K562 (cell line): ENCODE measurements at regions not wholly inside any gene's neighbourhood (a gene's known extent, or its start where the extent isn't known, plus 50 kb on each side); places are given as distances from the start of the nearest gene placed in this dataset.

Source experiments
- ATAC-seq: fragments of 200-7000 bp; cut with Tn5 transposase; 3 replicates; pipeline ENCODE4 v1.9.1; 2020; ENCODE audit warnings: moderate library complexity
- BruUV-seq: library from RNA; stranded (reverse); fragments of 400-500 nt; replicated peaks from 2 replicates; lab custom pipeline; 2021; lab: Mats Ljungman, UMichigan
- CTCF ChIA-PET: fragments of 300-600 bp; formaldehyde crosslinking; extraction: SDS; loops from one replicate; lab custom pipeline; 2021; ENCODE audit warnings: low intra/inter-chr PET ratio; lab: Yijun Ruan, JAX
- POLR2A ChIA-PET: fragments of 300-600, 350-650 bp; sonication (Branson Sonifier 250); formaldehyde crosslinking; extraction: SDS; loops from one replicate; lab custom pipeline; 2021; ENCODE audit warnings: antibody characterized with exemption, inconsistent platforms; lab: Yijun Ruan, JAX
- DNase-seq, 4 experiments: peaks; one replicate each; pipeline versions ENCODE4 v3.0.0 to v3.0.0-alpha.2; 2011 to 2018; ENCODE audit warnings: low spot score in 3 of 4, mixed read lengths in 3 of 4; ENCODE audit errors: extremely low read depth in 1 of 4
- FAIRE-seq: peaks from 2 replicates; lab custom pipeline; 2011; peaks lifted over from hg19 to GRCh38; lab: Jason Lieb, UNC
- H2AFZ ChIP-seq: 2 replicates; pipeline ENCODE4 v1.6.0; 2011; ENCODE audit warnings: low read depth, low read length, control low read depth, inconsistent platforms
- H3K27ac ChIP-seq: fragments of 200-600 bp; 3 replicates; pipeline ENCODE4 v1.8.0; 2011; ENCODE audit warnings: low read depth, mild to moderate bottlenecking, control low read depth, inconsistent platforms, low read length, moderate library complexity, mixed read lengths; ENCODE audit errors: extremely low read depth
- H3K27me3 ChIP-seq, 2 experiments: fragments of 300-600 bp in 1 of 2; 2 replicates in 1 of 2; 3 replicates in 1 of 2; pipeline versions ENCODE4 v1.6.0 to v1.8.0; 2011; ENCODE audit warnings: inconsistent platforms in 2 of 2, low read length in 2 of 2, mild to moderate bottlenecking in 1 of 2, mixed read lengths in 1 of 2, moderate library complexity in 1 of 2; ENCODE audit not compliant: control insufficient read depth in 2 of 2, insufficient read depth in 2 of 2
- H3K36me3 ChIP-seq: fragments of 300-600 bp; 3 replicates; pipeline ENCODE4 v1.8.0; 2011; ENCODE audit warnings: mild to moderate bottlenecking, low read length, inconsistent platforms; ENCODE audit not compliant: control insufficient read depth, insufficient read depth
- H3K4me1 ChIP-seq, 2 experiments: fragments of 200-600 bp in 1 of 2; replicated peaks in 1 of 2; 2 replicates in 1 of 2; 3 replicates in 1 of 2; pipeline versions ENCODE4 v1.5.1 to v1.8.0; 2011; ENCODE audit warnings: inconsistent platforms in 2 of 2, low read length in 2 of 2, mild to moderate bottlenecking in 1 of 2, mixed read lengths in 1 of 2, moderate library complexity in 1 of 2; ENCODE audit not compliant: control insufficient read depth in 2 of 2, insufficient read depth in 2 of 2
- H3K4me2 ChIP-seq: 2 replicates; pipeline ENCODE4 v1.6.1; 2011; ENCODE audit warnings: low read length, control low read depth, inconsistent platforms, mixed read lengths; ENCODE audit not compliant: insufficient read depth
- H3K4me3 ChIP-seq: fragments of 200-600 bp; sonication (generic), shearing (Covaris generic); 2 replicates; pipeline ENCODE4 v1.5.1; 2016; ENCODE audit warnings: control low read depth, inconsistent platforms
- H3K79me2 ChIP-seq: fragments of 200-600 bp; 3 replicates; pipeline ENCODE4 v1.8.0; 2011; ENCODE audit warnings: low read length, inconsistent platforms; ENCODE audit not compliant: control insufficient read depth, insufficient read depth
- H3K9ac ChIP-seq, 2 experiments: 2 replicates each; pipeline versions ENCODE4 v1.6.0 to v1.6.1; 2011; ENCODE audit warnings: low read depth in 2 of 2, low read length in 2 of 2, control low read depth in 1 of 2, inconsistent platforms in 1 of 2, mild to moderate bottlenecking in 1 of 2, mixed read lengths in 1 of 2; ENCODE audit not compliant: insufficient read depth in 1 of 2
- H3K9me1 ChIP-seq: one replicate; pipeline ENCODE4 v1.6.0; 2011; ENCODE audit warnings: inconsistent platforms, mild to moderate bottlenecking, low read length, moderate library complexity; ENCODE audit not compliant: control insufficient read depth, insufficient read depth
- H3K9me3 ChIP-seq: replicated peaks from 2 replicates; pipeline ENCODE4 v1.5.1; 2011; ENCODE audit warnings: low read depth, low read length, inconsistent platforms; ENCODE audit not compliant: control insufficient read depth, insufficient read depth
- H4K20me1 ChIP-seq: replicated peaks from 2 replicates; pipeline ENCODE4 v1.6.1; 2011; ENCODE audit warnings: low read length, inconsistent platforms, mixed read lengths; ENCODE audit not compliant: control insufficient read depth, insufficient read depth
- FOS ChIP-seq: IDR thresholded peaks from 3 replicates; pipeline ENCODE4 v1.6.1; 2011; ENCODE audit not compliant: insufficient read length; ENCODE audit errors: extremely low read depth
- PRPF4 ChIP-seq: fragments of 200-400 bp; formaldehyde crosslinking; IDR thresholded peaks from one replicate; pipeline ENCODE4 v1.6.1; 2017; ENCODE audit warnings: low read length, low read depth, mild to moderate bottlenecking; ENCODE audit not compliant: insufficient read depth, poor library complexity, severe bottlenecking
- in situ Hi-C: fragments of 300-500 bp; cut with MboI; formaldehyde crosslinking; loops from 4 replicates; pipeline ENCODE4 v1.15.0; 2018; ENCODE audit warnings: inconsistent platforms, mixed read lengths
- intact Hi-C: fragments of 100-400 bp; cut with micrococcal nuclease; formaldehyde crosslinking; loops from 2 replicates; pipeline ENCODE4 v1.14.2; 2022
- TF ChIP-seq, protein P1 (sequence below): sonication (generic); formaldehyde crosslinking; IDR thresholded peaks from 2 replicates; pipeline ENCODE4 v1.8.0; 2023; ENCODE audit warnings: mild to moderate bottlenecking, missing genetic modification reagents

DNA sequence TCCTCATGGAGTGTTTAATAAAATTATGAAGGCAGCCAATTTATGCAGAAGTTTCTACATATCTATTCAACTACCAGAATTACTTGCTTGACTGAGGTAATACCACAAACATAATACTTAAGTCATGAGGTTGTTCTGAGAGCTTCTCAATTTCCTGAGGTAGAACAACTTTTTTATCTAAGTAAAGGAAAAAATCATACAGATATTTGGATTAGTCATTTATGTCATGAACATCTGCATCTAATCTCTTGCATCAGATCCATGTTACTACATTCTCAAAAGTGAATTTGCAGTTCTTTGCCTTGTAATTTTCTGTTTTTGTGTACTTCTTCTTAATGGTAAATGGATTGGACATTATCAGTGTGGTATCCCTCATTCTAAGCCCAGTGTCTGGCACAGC, 60.4 kb upstream of the RGMB start:
- Histone ChIP-seq H3K27ac (no peak overlapping the region), H4K20me1 (no peaks in the 10 kb centered on the region), H3K36me3 (no peaks in the 10 kb centered on the region), H3K4me1 (no peaks in the 10 kb centered on the region), H3K9me3 (no peaks in the 10 kb centered on the region), H3K9ac (no peak overlapping the region)
- no peak for FAIRE-seq
- no peak for ATAC-seq
- POLR2A ChIA-PET = no interaction called here
- BruUV-seq = no TSS peak
- intact Hi-C loops = no loop called here
- TF ChIP-seq, protein P1, sequence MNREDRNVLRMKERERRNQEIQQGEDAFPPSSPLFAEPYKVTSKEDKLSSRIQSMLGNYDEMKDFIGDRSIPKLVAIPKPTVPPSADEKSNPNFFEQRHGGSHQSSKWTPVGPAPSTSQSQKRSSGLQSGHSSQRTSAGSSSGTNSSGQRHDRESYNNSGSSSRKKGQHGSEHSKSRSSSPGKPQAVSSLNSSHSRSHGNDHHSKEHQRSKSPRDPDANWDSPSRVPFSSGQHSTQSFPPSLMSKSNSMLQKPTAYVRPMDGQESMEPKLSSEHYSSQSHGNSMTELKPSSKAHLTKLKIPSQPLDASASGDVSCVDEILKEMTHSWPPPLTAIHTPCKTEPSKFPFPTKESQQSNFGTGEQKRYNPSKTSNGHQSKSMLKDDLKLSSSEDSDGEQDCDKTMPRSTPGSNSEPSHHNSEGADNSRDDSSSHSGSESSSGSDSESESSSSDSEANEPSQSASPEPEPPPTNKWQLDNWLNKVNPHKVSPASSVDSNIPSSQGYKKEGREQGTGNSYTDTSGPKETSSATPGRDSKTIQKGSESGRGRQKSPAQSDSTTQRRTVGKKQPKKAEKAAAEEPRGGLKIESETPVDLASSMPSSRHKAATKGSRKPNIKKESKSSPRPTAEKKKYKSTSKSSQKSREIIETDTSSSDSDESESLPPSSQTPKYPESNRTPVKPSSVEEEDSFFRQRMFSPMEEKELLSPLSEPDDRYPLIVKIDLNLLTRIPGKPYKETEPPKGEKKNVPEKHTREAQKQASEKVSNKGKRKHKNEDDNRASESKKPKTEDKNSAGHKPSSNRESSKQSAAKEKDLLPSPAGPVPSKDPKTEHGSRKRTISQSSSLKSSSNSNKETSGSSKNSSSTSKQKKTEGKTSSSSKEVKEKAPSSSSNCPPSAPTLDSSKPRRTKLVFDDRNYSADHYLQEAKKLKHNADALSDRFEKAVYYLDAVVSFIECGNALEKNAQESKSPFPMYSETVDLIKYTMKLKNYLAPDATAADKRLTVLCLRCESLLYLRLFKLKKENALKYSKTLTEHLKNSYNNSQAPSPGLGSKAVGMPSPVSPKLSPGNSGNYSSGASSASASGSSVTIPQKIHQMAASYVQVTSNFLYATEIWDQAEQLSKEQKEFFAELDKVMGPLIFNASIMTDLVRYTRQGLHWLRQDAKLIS (CRISPR knock-in tag) = no peak
- no peak for TF ChIP-seq PRPF4
- TF ChIP-seq FOS = no peak
- TF ChIP-seq, all 486 proteins: peak for 0
- in situ Hi-C loops = no loop called here
- Histone ChIP-seq H2AFZ (no peak overlapping the region), H3K27me3 (no peaks in the 10 kb centered on the region), H3K79me2 (no peaks in the 10 kb centered on the region), H3K4me2 (no peak overlapping the region), H3K4me3 (no peak overlapping the region), H3K9me1 (no peaks in the 10 kb centered on the region)
- no peak for DNase-seq
- CTCF ChIA-PET = no interaction called here
